ENCODE measurements at regions not wholly inside any gene's neighbourhood (a gene's known extent, or its start where the extent isn't known, plus 50 kb on each side); places are given as distances from the start of the nearest gene placed in this dataset.

- H3K4me1 Mint-ChIP-seq = no peaks in the 10 kb centered on the region
- H3K27ac Mint-ChIP-seq = no peak overlapping the region
- H3K36me3 Mint-ChIP-seq = peaks cover 3% of the 10 kb centered on the region
- H3K4me3 Mint-ChIP-seq = no peak overlapping the region
- H3K9me3 Mint-ChIP-seq = peaks cover 6% of the 10 kb centered on the region
- no peaks in the 10 kb centered on the region for H3K27me3 Mint-ChIP-seq
These were observed 758.7 kb upstream of the NRSN1 start for GRCh38 chr6:23367311-23367710.

GRCh38 chr6:23368557-23368956, 757.5 kb upstream of the NRSN1 start:
- Mint-ChIP-seq H3K4me1 (no peaks in the 10 kb centered on the region), H3K4me3 (no peak overlapping the region), H3K36me3 (peaks cover 3% of the 10 kb centered on the region), H3K27ac (no peak overlapping the region), H3K27me3 (no peaks in the 10 kb centered on the region), H3K9me3 (peaks cover 6% of the 10 kb centered on the region)

- no peaks in the 10 kb centered on the region for H3K27me3 Mint-ChIP-seq
- H3K36me3 Mint-ChIP-seq = peaks cover 3% of the 10 kb centered on the region
- H3K9me3 Mint-ChIP-seq = peaks cover 6% of the 10 kb centered on the region
- no peak overlapping the region for H3K4me3 Mint-ChIP-seq
- H3K27ac Mint-ChIP-seq = no peak overlapping the region
- no peaks in the 10 kb centered on the region for H3K4me1 Mint-ChIP-seq
These were observed 756.0 kb upstream of the NRSN1 start for GRCh38 chr6:23370051-23370450.

- Mint-ChIP-seq H3K36me3 (peaks cover 3% of the 10 kb centered on the region), H3K4me1 (no peaks in the 10 kb centered on the region), H3K9me3 (peaks cover 6% of the 10 kb centered on the region), H3K27ac (no peak overlapping the region), H3K4me3 (no peak overlapping the region), H3K27me3 (no peaks in the 10 kb centered on the region)
These were observed 754.7 kb upstream of the NRSN1 start for GRCh38 chr6:23371132-23371915.

GRCh38 chr6:23377830-23378229, 748.2 kb upstream of the NRSN1 start:
- no peaks in the 10 kb centered on the region for H3K36me3 Mint-ChIP-seq
- no peaks in the 10 kb centered on the region for H3K27me3 Mint-ChIP-seq
- H3K9me3 Mint-ChIP-seq = no peaks in the 10 kb centered on the region
- no peaks in the 10 kb centered on the region for H3K4me1 Mint-ChIP-seq
- no peak overlapping the region for H3K27ac Mint-ChIP-seq
- no peak overlapping the region for H3K4me3 Mint-ChIP-seq

GRCh38 chr6:23380465-23380864, 745.5 kb upstream of the NRSN1 start:
- no peaks in the 10 kb centered on the region for H3K27me3 Mint-ChIP-seq
- no peaks in the 10 kb centered on the region for H3K36me3 Mint-ChIP-seq
- no peaks in the 10 kb centered on the region for H3K9me3 Mint-ChIP-seq
- no peak overlapping the region for H3K27ac Mint-ChIP-seq
- H3K4me3 Mint-ChIP-seq = no peak overlapping the region
- H3K4me1 Mint-ChIP-seq = no peaks in the 10 kb centered on the region

- H3K36me3 Mint-ChIP-seq = no peaks in the 10 kb centered on the region
- H3K27ac Mint-ChIP-seq = no peak overlapping the region
- H3K27me3 Mint-ChIP-seq = no peaks in the 10 kb centered on the region
- H3K4me3 Mint-ChIP-seq = no peak overlapping the region
- H3K9me3 Mint-ChIP-seq = no peaks in the 10 kb centered on the region
- no peaks in the 10 kb centered on the region for H3K4me1 Mint-ChIP-seq
These were observed 737.8 kb upstream of the NRSN1 start for GRCh38 chr6:23388086-23388783.

- H3K27ac Mint-ChIP-seq = no peak overlapping the region
These were observed 736.6 kb upstream of the NRSN1 start for GRCh38 chr6:23389386-23389785.

GRCh38 chr6:23390221-23390620, 735.8 kb upstream of the NRSN1 start:
- Mint-ChIP-seq H3K4me1 (no peaks in the 10 kb centered on the region), H3K9me3 (no peaks in the 10 kb centered on the region), H3K36me3 (no peaks in the 10 kb centered on the region), H3K27me3 (no peaks in the 10 kb centered on the region), H3K27ac (no peak overlapping the region), H3K4me3 (no peak overlapping the region)

More at GRCh38 chr6:23389386-23389785, 736.6 kb upstream of the NRSN1 start:
- no peaks in the 10 kb centered on the region for H3K27me3 Mint-ChIP-seq
- H3K4me3 Mint-ChIP-seq = no peak overlapping the region
- H3K36me3 Mint-ChIP-seq = no peaks in the 10 kb centered on the region
- H3K9me3 Mint-ChIP-seq = no peaks in the 10 kb centered on the region
- H3K4me1 Mint-ChIP-seq = no peaks in the 10 kb centered on the region

GRCh38 chr6:23394681-23395080, 731.3 kb upstream of the NRSN1 start:
- no peaks in the 10 kb centered on the region for H3K9me3 Mint-ChIP-seq
- H3K27me3 Mint-ChIP-seq = no peaks in the 10 kb centered on the region
- H3K36me3 Mint-ChIP-seq = no peaks in the 10 kb centered on the region
- H3K4me1 Mint-ChIP-seq = no peaks in the 10 kb centered on the region
- H3K4me3 Mint-ChIP-seq = no peak overlapping the region
- no peak overlapping the region for H3K27ac Mint-ChIP-seq

- no peaks in the 10 kb centered on the region for H3K36me3 Mint-ChIP-seq
- H3K27ac Mint-ChIP-seq = no peak overlapping the region
- H3K4me3 Mint-ChIP-seq = no peak overlapping the region
- no peaks in the 10 kb centered on the region for H3K4me1 Mint-ChIP-seq
- peaks cover under 1% of the 10 kb centered on the region for H3K9me3 Mint-ChIP-seq
- H3K27me3 Mint-ChIP-seq = no peaks in the 10 kb centered on the region
These were observed 730.6 kb upstream of the NRSN1 start for GRCh38 chr6:23395381-23395780.

- Mint-ChIP-seq H3K4me1 (no peaks in the 10 kb centered on the region), H3K27ac (no peak overlapping the region), H3K9me3 (peaks cover 4% of the 10 kb centered on the region), H3K27me3 (no peaks in the 10 kb centered on the region), H3K36me3 (no peaks in the 10 kb centered on the region), H3K4me3 (no peak overlapping the region)
These were observed 729.1 kb upstream of the NRSN1 start for GRCh38 chr6:23396949-23397348.

- no peak overlapping the region for H3K4me3 Mint-ChIP-seq
- no peaks in the 10 kb centered on the region for H3K27me3 Mint-ChIP-seq
- H3K9me3 Mint-ChIP-seq = peaks cover 9% of the 10 kb centered on the region
- H3K27ac Mint-ChIP-seq = no peak overlapping the region
- H3K4me1 Mint-ChIP-seq = no peaks in the 10 kb centered on the region
- no peaks in the 10 kb centered on the region for H3K36me3 Mint-ChIP-seq
These were observed 722.6 kb upstream of the NRSN1 start for GRCh38 chr6:23403460-23403859.

- Mint-ChIP-seq H3K9me3 (peaks cover 8% of the 10 kb centered on the region), H3K27me3 (no peaks in the 10 kb centered on the region), H3K4me1 (no peaks in the 10 kb centered on the region), H3K27ac (no peak overlapping the region), H3K4me3 (no peak overlapping the region), H3K36me3 (no peaks in the 10 kb centered on the region)
These were observed 716.5 kb upstream of the NRSN1 start for GRCh38 chr6:23409531-23409930.

GRCh38 chr6:23410439-23410838, 715.6 kb upstream of the NRSN1 start:
- Mint-ChIP-seq H3K27me3 (no peaks in the 10 kb centered on the region), H3K9me3 (peaks cover 8% of the 10 kb centered on the region), H3K36me3 (no peaks in the 10 kb centered on the region), H3K4me1 (no peaks in the 10 kb centered on the region), H3K27ac (no peak overlapping the region), H3K4me3 (no peak overlapping the region)

- Mint-ChIP-seq H3K27me3 (no peaks in the 10 kb centered on the region), H3K9me3 (peaks cover 4% of the 10 kb centered on the region), H3K4me3 (no peak overlapping the region), H3K27ac (no peak overlapping the region), H3K36me3 (no peaks in the 10 kb centered on the region), H3K4me1 (no peaks in the 10 kb centered on the region)
These were observed 713.2 kb upstream of the NRSN1 start for GRCh38 chr6:23412770-23413169.

All from activated naive CD4-positive, alpha-beta T cell treated with anti-CD3 and anti-CD28 coated beads, Interleukin-2, amount 50 U/mL, for 24 hours (primary cell).